ENCODE measurements at regions not wholly inside any gene's neighbourhood (a gene's known extent, or its start where the extent isn't known, plus 50 kb on each side); places are given as distances from the start of the nearest gene placed in this dataset.

GRCh38 chr10:42972946-42973345 is 103.9 kb upstream of the RET start:
- TF ChIP-seq CTCF (IDR thresholded peaks at IDR 0.05; ENCODE audit: low read depth, low read length) = no peak
- peak; percentile 47 for TF ChIP-seq POLR2A (IDR thresholded peaks at IDR 0.05; ENCODE audit: extremely low read depth, insufficient read length)
- peak; percentile 65 for TF ChIP-seq MAX (IDR thresholded peaks at IDR 0.05; ENCODE audit: low read depth, low read length)
